ENCODE measurements at regions not wholly inside any gene's neighbourhood (a gene's known extent, or its start where the extent isn't known, plus 50 kb on each side); places are given as distances from the start of the nearest gene placed in this dataset.
A peak's percentile ranks its signal among the peaks of the same experiment; 100 is the strongest.

DNA sequence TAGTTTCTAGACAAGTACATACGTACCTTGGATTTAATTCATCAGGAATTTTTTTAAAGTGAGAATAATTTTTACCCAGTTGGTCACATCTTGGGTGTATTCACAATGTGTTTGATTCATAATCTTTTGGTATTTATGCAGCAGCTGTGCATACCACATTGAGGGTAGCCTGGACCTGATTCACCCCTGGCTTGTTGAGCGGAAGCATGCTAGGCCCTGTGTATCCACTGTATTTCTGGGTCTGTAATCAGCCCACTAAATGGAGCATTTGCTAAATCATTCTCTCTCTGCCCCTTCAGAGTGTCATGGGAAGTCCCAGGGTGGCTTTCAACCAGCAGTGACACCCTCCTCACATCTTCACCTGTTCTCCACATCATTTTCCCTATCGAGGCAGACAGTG is 203.8 kb upstream of the RGS6 start:
- DNase-seq (ENCODE audit: extremely low spot score, insufficient read length, low read depth) (no peak), FAIRE-seq (no peak)

DNA sequence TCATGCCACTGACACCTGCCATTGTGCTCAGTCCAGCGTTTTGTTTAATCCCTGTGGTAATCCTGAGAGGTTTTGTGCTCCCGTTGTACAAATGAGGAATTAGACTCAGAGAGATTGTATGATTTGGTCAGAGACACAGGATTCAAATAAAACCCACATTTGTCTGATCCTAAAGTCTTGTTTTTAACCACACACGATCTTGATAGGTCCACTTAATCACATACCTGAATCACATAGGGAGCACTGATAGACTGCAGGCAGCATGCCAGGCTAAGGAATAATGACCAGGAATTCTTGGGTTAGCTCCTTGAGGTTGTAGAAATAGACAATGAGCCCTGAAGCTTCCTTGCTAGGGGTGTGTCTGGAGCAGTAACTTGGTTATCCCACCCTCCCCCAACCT is 202.6 kb upstream of the RGS6 start:
- FAIRE-seq (no peak), DNase-seq (ENCODE audit: extremely low spot score, insufficient read length, low read depth) (no peak)

DNA sequence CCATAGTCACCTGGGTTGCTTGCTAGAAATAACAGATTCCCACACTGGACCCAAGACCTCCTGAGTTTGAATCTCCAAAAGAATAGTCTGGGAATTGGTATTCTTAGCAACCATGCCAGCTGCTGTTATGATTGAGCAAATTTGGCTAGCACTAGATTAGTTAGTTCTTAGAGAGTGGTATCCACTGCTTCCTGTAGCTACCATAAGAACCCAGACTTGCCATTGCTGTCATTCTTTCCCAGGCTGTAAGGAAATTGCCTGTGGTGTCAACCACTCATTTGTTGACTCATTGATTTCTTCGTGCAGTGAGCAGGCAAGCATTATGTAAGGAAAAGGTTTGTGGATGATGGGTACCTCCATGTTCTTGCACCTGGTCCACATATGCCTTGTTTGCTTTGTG is 201.8 kb upstream of the RGS6 start:
- DNase-seq (ENCODE audit: extremely low spot score, insufficient read length, low read depth): no peak
- no peak for FAIRE-seq

DNA sequence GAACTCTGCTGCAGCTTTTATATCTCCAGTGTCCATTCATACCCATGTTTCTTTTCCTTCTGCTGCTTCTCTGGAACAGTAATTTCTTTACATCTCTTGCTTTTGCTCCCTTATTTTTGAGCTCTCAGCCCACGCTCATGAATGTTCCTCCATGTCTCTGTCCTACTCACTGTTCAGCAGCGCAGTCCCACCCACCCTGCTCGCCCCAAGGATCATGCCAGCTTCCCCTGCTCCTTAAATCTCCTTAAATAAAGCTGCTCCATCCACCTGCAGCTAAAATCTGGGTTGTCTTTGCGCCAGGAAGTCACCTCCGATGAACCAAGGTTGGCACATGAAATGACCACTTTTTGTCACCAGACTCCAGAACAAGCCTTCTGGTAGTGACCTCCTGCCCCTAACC is 201.1 kb upstream of the RGS6 start:
- DNase-seq (ENCODE audit: extremely low spot score, insufficient read length, low read depth) (no peak), FAIRE-seq (no peak)

DNA sequence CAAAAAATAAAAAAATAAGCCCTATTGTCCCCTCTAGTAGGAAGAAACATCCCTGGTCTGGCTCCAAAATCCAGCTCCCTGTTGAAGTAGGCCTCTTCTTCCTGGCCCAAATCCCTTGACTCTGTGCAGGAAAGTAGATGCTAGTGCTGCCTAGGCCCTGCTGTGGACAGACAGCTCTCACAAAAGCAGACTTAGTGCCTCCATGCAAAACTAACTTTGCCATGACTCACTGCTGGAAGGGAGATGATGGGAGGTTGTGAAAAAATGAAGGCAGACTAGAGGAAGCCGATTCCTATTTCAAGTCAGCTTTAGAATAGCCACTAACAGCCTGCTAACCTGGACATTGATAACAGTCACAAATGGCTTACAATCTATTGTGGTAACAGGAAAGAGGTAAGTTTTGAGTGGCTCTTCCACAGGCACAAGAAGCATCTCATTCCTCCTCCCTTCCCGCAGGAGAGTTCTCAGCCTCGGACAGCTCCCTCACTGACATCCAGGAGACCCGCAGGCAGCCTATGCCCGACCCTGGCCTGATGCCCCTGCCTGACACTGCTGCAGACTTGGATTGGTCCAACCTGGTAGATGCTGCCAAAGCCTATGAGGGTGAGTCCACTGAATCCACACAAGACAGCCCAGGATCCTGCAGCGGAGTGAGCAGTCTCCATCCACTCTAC is 198.9 kb upstream of the RGS6 start:
- no peak for DNase-seq (ENCODE audit: extremely low spot score, insufficient read length, low read depth)
- FAIRE-seq: no peak

DNA sequence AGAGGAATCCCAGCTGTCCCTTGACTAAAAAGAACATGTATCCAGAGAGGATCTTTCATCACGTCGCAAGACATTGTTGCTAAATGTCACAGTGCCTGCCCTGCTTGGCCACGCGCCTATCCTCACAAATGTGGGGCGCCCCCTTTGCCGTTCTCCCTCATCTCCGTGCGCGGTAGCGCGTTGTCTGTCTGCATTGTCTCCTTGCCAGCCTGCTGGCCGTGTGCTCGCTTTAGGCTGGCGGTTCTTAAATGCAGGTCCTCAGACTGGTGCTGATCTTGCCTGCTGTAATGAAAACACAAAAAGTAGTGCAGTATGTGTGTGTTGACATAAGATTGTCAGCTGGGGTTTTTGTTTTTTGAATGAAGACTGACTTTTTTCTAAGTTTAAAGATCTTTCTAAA is 198.2 kb upstream of the RGS6 start:
- DNase-seq (ENCODE audit: extremely low spot score, insufficient read length, low read depth) (no peak), FAIRE-seq (no peak)

DNA sequence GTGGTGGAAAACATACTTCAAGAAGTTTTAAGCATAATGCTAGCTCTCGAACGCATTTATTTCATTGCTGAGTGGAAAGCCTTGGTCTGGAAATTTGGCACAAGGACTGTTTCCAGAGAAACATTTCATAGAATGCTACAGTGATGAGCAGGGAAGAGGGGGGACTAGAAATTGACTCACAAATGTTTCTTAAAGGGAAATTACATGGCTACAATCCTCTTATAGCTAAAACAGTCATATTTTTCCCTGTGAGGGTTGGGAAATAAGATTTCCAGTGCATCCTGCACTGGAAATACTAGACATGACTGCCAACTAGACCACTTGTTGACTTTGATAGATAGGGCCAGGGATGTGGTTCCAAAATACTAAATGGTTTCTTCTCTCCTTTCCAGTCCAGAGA is 197.3 kb upstream of the RGS6 start:
- DNase-seq (ENCODE audit: extremely low spot score, insufficient read length, low read depth) (no peak), FAIRE-seq (no peak)

DNA sequence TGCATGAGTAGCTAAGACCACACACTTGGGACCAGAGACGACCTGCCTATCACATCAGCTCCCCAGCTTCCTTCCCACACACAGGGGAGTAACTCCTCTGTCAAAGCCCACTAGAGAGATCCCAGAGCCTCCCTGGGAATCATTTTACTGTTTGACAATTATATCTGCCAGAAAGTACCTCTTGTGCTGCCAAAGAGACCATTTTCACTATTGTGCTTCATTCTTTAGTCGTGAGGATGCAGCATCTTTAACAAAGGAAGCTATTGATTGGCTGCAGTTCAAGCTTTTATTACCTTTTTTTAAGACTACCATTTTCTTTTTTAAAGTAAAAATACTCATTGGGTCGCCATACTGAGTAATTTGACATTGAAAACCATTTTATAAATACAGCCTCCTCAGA is 194.5 kb upstream of the RGS6 start:
- FAIRE-seq (no peak), DNase-seq (ENCODE audit: extremely low spot score, insufficient read length, low read depth) (no peak)

DNA sequence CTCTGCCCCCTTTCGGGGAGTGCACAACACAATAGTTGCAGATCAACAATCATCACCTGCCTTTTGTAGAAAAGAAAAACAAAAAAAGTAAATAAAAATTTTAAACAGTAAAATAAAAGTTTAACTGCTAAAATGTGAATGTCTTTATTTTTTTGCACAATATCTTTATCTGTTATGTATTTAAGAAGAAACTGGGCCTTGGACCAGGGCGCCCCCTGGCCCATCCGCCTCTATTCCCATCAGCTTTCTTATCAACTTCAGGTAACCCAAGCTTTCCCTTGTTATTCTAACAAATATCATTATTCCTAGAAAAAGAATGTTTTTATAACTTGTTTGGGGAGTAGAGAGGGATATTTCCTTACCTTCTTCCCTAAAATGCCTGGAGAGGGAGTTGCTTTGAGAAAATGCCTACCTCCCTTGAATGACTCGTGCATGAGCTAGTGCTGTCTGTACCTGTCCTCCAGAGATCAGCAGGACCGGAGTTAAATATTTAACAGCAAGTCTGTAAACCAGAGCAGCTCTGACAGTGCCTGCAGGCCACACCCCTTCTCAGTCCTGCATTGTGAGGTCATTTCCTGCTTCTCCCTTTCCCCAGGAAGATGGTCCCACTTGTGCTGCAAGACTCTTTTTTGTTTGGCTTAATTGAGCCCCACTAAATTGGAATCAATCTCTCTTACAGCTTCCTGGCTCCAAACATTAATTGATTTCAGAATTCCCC is 192.8 kb upstream of the RGS6 start:
- FAIRE-seq: no peak
- DNase-seq (ENCODE audit: extremely low spot score, insufficient read length, low read depth): no peak

DNA sequence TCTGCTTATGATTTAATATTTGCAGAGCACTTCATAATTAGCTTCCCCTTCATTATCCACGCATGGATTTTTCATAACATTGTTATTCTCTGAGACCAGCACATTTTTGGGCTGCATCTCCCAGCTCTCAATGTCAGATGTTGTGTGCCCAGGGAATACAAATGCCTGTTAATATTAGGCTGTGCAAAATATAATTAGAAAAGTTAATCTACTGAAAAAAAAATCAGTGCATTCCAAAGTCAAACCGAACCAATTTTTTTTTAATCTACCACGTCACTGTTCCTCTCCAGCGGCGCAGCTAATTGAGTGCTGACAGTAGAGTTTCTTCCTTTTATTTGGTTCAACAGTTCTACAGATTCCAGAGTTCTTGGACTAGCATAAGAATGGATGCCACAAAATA is 191.0 kb upstream of the RGS6 start:
- DNase-seq (ENCODE audit: extremely low spot score, insufficient read length, low read depth): no peak
- FAIRE-seq: no peak

DNA sequence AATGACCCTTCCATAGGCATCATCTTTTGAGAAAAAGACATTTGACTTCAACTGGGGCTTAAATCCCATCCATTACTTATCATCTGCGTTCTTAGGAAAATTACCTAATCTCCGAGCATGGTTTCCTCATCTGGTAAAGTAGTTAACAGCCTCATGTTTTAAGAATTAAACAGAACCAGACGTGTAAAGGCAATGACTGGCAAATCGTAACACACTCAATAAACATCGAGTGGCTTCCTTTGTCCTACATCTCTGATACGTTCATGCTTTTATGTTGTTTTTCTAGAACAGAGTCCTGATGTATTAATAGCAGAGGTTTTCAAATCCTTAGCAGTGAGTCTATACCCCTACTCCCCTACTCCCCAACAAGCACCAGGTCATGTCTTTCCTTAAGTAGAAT is 189.7 kb upstream of the RGS6 start:
- DNase-seq (ENCODE audit: extremely low spot score, insufficient read length, low read depth): no peak
- no peak for FAIRE-seq

DNA sequence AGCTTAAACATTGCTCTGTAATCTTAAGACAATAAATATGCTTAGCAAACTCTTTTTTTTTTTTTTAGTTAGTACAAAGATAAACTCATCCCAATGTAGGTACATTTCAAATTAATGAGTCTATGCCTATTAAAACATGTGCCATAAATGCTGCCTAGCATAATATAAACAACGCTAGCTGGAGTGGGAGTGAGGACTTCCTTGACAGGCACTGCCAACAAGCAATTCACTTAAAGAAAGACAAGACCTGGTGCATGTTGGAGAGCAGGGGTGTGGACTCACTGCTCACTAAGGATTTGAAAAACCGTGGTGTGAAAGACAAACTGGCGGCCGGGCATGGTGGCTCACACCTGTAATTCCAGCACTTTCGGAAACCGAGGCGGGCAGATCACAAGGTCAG is 187.2 kb upstream of the RGS6 start:
- FAIRE-seq (no peak), DNase-seq (ENCODE audit: extremely low spot score, insufficient read length, low read depth) (no peak)

DNA sequence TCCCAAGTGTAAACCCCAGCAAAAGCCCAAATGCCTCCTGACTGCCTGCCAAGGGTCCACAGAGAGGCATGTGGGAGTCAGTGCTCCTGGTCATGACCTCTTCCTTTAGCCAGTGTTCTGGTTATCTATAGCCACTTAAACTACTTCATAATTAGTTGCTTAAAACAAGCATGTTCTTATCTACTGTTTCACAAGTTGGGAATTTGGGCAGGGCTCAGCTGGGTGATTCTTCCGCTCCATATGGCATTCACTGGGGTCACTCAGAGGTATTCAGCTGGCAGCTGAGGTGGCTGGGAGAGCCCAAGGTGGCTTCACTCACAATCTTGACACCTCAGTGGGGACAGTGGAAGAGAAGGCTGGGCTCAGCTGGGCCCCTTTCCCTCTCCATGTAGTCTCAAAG is 184.0 kb upstream of the RGS6 start:
- DNase-seq (ENCODE audit: extremely low spot score, insufficient read length, low read depth): no peak
- FAIRE-seq: no peak

DNA sequence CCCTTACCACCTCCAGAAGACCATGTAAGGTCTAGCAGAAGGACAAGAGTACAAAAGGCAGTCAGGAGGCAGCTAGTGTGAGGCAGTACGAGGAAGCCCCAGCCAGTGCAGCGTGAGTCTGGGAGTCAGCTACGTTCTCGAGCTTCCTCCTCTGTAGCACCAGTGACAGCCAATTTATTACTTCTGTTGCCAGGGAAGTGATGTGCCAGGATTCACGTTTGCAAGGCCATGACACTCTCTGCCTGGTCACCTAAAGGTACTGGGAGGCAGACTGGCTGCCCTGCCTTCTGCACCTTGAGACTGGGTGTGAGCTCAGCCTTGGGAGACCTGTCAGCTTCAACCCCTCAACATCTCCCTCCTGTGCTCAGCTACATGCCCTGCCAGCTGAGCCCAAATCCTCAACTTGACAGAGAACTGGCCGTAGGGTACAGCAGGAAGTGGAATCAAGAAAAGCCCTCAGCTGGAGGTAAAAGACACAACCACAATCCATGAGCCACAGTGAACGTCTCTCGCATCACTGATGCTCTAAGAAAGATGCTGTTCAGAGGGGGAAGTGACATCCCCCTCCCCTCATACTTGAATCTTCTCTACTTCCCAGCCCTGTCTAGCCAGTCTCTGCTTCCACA is 182.5 kb upstream of the RGS6 start:
- DNase-seq (ENCODE audit: extremely low spot score, insufficient read length, low read depth): no peak

DNA sequence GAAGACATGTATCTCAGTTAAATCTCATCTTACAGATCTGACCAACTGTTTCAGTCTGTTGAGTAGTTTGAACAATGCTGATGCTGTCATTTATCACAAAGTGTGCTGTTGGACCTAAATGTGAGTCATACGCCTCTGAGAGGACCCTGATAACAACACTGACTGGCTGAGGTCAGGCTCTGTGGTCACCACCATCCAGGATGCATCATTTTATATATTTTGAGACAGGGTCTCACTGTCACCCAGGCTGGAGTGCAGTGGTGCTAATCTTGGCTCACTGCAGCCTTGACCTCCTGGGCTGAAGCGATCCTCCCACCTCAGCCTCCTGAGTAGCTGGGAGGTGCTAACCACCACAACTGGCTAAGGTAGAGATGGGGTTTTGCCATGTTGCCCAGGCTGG is 181.0 kb upstream of the RGS6 start:
- no peak for FAIRE-seq
- DNase-seq (ENCODE audit: extremely low spot score, insufficient read length, low read depth): no peak

More for the DNA sequence above, 182.5 kb upstream of the RGS6 start:
- no peak for FAIRE-seq

DNA sequence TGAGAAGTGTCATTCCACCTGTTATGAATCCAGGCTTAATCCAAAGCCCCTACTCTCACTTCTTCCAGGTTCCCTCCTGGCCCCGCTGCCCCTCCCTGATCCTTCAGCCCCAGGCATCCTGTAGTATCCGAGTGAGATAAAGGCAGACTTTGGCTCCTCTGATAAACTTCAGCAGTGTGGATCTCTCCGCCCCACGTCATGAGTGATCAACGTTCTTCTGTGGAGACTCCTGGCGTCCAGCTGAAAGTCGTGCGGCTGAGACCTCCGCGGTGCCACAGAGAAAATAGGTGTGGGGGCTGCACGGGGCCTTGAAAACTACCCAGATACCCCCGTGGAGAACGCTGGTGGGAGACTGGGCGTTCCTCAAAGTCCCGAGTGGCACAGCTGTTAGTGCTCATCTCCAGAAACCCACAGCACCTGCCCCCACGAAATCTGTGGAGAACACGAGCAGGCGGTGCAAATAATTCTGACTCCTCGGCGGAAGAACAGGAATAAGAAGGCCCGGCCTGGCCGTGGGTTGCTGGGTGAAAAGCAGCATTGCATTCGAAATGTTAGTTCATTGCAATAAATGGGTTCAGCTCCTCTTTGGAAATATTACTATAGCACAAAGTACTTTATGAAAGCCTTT is 180.0 kb upstream of the RGS6 start:
- FAIRE-seq: no peak
- DNase-seq (ENCODE audit: extremely low spot score, insufficient read length, low read depth): no peak

DNA sequence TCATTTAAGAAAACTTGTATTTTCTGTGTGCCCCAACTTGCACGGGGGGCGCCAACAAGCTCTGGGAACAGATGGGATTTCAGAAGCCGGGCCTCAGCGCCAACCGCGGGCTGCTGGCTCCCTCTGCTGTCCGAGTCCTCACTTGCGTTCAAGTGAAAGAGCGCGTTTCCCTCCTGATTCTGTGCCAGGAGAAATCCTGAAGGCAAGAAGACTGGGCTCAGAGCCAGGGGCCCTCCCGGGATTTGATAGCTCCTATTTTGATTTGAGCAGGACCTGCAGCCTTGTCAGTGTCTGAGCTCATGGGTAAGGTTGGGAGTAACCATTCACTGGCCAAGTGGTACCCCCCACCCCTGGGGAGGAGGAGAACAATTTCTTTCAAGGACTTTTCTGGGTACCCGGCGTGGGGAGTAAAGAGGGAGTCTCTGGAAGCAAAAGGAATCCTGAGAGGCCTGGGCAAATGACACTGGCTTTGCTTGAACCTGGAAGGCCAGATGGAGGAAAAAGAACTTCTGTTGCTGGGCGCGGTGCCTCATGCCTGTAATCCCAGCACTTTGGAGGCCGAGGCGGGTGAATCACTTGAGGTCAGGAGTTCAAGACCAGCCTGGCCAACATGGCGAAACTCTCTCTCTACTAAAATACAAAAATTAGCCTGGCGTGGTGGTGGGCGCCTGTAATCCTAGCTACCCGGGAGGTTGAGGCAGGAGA is 179.0 kb upstream of the RGS6 start:
- FAIRE-seq: peak; percentile 83
- DNase-seq (ENCODE audit: extremely low spot score, insufficient read length, low read depth): peak; percentile 73

DNA sequence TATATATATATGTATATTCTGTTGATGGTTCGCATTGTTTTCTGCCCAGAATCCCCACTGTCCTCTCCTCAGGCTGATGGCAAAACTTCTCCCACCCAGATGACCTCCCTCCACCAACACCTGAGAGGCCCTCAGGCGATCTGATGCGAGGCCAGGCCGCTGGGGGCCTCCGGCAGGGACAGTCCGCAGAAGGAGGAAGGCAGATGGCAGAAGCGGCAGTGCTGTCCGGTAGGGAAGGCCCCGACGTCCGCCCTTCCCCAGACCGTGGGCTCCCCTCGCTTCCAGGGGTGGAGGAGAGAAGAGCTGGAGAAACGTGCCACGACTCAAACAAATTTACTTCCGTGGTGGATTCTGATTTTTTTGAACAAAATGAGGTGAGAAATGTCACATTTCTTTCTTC is 178.3 kb upstream of the RGS6 start:
- DNase-seq (ENCODE audit: extremely low spot score, insufficient read length, low read depth) (no peak), FAIRE-seq (no peak)

DNA sequence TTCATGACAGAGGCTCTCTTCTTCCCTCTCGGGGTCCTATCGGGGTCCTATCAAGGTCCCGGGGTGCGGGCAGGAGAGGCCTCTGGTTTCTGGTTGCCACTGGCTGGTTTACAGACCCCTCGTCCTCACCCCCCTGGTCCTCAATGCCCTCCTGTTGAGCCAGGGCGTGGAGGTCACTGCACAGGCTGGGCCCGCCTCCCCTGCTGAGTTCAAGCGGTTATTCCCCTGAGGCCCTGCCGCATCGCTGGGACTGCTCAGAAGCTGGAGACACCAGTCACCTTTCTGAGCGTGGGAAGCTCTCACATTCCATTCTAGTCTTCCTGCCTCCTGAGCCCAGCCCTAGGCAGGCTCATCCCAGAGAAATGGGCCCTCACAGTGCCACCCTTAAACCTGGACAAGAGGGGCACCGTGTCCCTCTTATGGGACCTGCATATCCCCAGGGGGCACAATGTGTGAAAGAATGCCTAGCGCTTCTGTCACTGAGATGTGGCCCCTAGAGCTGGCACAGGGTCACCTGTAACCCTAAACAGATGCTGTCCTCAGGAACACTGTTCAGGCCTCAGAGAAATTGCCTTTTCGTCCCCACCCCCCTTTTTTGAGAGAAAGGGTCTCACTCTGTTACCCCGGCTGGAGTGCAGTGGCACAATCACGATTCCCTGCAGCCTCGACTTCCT is 177.7 kb upstream of the RGS6 start:
- DNase-seq (ENCODE audit: extremely low spot score, insufficient read length, low read depth) (no peak), FAIRE-seq (no peak)
